B cell (primary cell): ENCODE measurements at regions not wholly inside any gene's neighbourhood (a gene's known extent, or its start where the extent isn't known, plus 50 kb on each side); places are given as distances from the start of the nearest gene placed in this dataset.

Source experiments
- ATAC-seq: fragments of 200-7000 bp; cut with Tn5 transposase; one replicate; pipeline ENCODE4 v1.10.0; 2021; ENCODE audit warnings: low read depth, mild to moderate bottlenecking, moderate number of reproducible peaks, moderate library complexity
- CTCF ChIA-PET: fragments of 350-600 bp; sonication (Branson Sonifier 250); formaldehyde crosslinking; loops from one replicate; lab custom pipeline; 2021; ENCODE audit warnings: antibody characterized with exemption, inconsistent platforms; lab: Charles Lee
- POLR2A ChIA-PET: fragments of 350-600 bp; sonication (Branson Sonifier 250); formaldehyde crosslinking; loops from one replicate; lab custom pipeline; 2021; ENCODE audit warnings: antibody characterized with exemption; lab: Charles Lee
- DNase-seq: peaks from one replicate; pipeline ENCODE4 v3.0.0; 2013
- H2AFZ ChIP-seq: 2 replicates; pipeline ENCODE4 v1.6.1; 2012; ENCODE audit warnings: mild to moderate bottlenecking, low read depth, low read length; ENCODE audit not compliant: insufficient read depth, poor library complexity, severe bottlenecking
- H3K27ac ChIP-seq, 2 donors: 1 replicate in 1 of 2; 2 replicates in 1 of 2; pipeline ENCODE4 v1.5.1; 2012 to 2013; ENCODE audit warnings: low read length in 2 of 2, mild to moderate bottlenecking in 2 of 2, moderate library complexity in 1 of 2
- H3K27me3 ChIP-seq, 4 experiments: fragments of 200-600 bp in 1 of 4; sonication (generic) in 1 of 4; replicated peaks in 1 of 4; 1 replicate in 2 of 4; 2 replicates in 2 of 4; pipeline versions ENCODE4 v1.6.1 to v1.7.0; 2013 to 2016; ENCODE audit warnings: low read length in 3 of 4, mild to moderate bottlenecking in 2 of 4, mixed read lengths in 1 of 4, moderate library complexity in 1 of 4; ENCODE audit not compliant: insufficient read depth in 4 of 4, control insufficient read depth in 3 of 4; ENCODE audit errors: control extremely low read depth in 1 of 4
- H3K36me3 ChIP-seq, 2 experiments: replicated peaks in 1 of 2; 1 replicate in 1 of 2; 2 replicates in 1 of 2; pipeline versions ENCODE4 v1.6.1 to v1.7.1; 2013; ENCODE audit warnings: low read length in 1 of 2; ENCODE audit not compliant: insufficient read depth in 2 of 2, control insufficient read depth in 1 of 2; ENCODE audit errors: control extremely low read depth in 1 of 2, extremely low read depth in 1 of 2
- H3K4me1 ChIP-seq, 2 donors: fragments of 200-600 bp in 1 of 2; sonication (generic) in 1 of 2; 1 replicate in 1 of 2; 2 replicates in 1 of 2; pipeline versions ENCODE4 v1.5.1 to v1.6.1; 2013 to 2017; ENCODE audit warnings: low read length in 2 of 2; ENCODE audit not compliant: control insufficient read depth in 2 of 2, insufficient read depth in 2 of 2
- H3K4me2 ChIP-seq: replicated peaks from 2 replicates; pipeline ENCODE3; 2012; ENCODE audit warnings: mild to moderate bottlenecking, low read depth, low read length; ENCODE audit not compliant: poor library complexity, severe bottlenecking
- H3K4me3 ChIP-seq, 5 experiments: fragments of 200-600 bp in 1 of 5; sonication (generic) in 1 of 5; 1 replicate in 3 of 5; 2 replicates in 2 of 5; pipeline versions ENCODE4 v1.5.1 to v1.7.0; 2011 to 2016; ENCODE audit warnings: low read length in 4 of 5, mild to moderate bottlenecking in 4 of 5, low read depth in 2 of 5, control low read depth in 1 of 5, moderate library complexity in 1 of 5; ENCODE audit not compliant: insufficient read depth in 1 of 5; ENCODE audit errors: control extremely low read depth in 1 of 5, extremely low read depth in 1 of 5
- H3K79me2 ChIP-seq: fragments of 200-600 bp; sonication (generic); one replicate; pipeline ENCODE4 v1.6.0; 2016; ENCODE audit warnings: low read length; ENCODE audit not compliant: control insufficient read depth, insufficient read depth
- H3K9ac ChIP-seq: fragments of 200-600 bp; sonication (generic); 2 replicates; pipeline ENCODE4 v1.6.1; 2017; ENCODE audit warnings: mild to moderate bottlenecking, low read length, moderate library complexity
- H3K9me3 ChIP-seq, 3 donors: one replicate each; pipeline versions ENCODE4 v1.6.1 to v1.7.1; 2013; ENCODE audit warnings: low read length in 2 of 3; ENCODE audit not compliant: control insufficient read depth in 2 of 3, insufficient read depth in 1 of 3; ENCODE audit errors: control extremely low read depth in 1 of 3
- H4K20me1 ChIP-seq: 2 replicates; pipeline ENCODE4 v1.6.0; 2012; ENCODE audit warnings: mild to moderate bottlenecking, low read length; ENCODE audit not compliant: insufficient read depth, control insufficient read depth, poor library complexity, severe bottlenecking
- H3K27ac Mint-ChIP-seq: one replicate; pipeline ENCODE4 v1.8.0; 2021; ENCODE audit warnings: mixed read lengths
- H3K27me3 Mint-ChIP-seq: one replicate; pipeline ENCODE4 v1.8.0; 2021; ENCODE audit warnings: mixed read lengths
- H3K4me1 Mint-ChIP-seq: one replicate; pipeline ENCODE4 v1.8.0; 2021; ENCODE audit warnings: mixed read lengths
- H3K4me3 Mint-ChIP-seq: one replicate; pipeline ENCODE4 v1.8.0; 2021; ENCODE audit warnings: mixed read lengths
- H3K9me3 Mint-ChIP-seq: one replicate; pipeline ENCODE4 v1.8.0; 2022; ENCODE audit warnings: mixed read lengths; ENCODE audit not compliant: insufficient read depth
- CTCF ChIP-seq: fragments of 200-600 bp; IDR thresholded peaks from one replicate; pipeline ENCODE4 v1.8.0; 2022; ENCODE audit warnings: antibody characterized with exemption, mild to moderate bottlenecking
- EZH2 ChIP-seq: IDR thresholded peaks from 2 replicates; pipeline ENCODE4 v1.6.1; 2012; ENCODE audit warnings: borderline replicate concordance, low read depth, mild to moderate bottlenecking, moderate library complexity, low read length; ENCODE audit not compliant: insufficient read depth, poor library complexity, severe bottlenecking
- WGBS: methylation state at CpG from one replicate; pipeline ENCODE4 v1.1.5; 2013; ENCODE audit warnings: missing lambda C conversion rate; ENCODE audit not compliant: insufficient coverage; 5-methylcytosine and 5-hydroxymethylcytosine counted together
- intact Hi-C: fragments of 100-400 bp; cut with micrococcal nuclease; formaldehyde crosslinking; loops from one replicate; pipeline ENCODE4 v1.10.0; 2022

DNA sequence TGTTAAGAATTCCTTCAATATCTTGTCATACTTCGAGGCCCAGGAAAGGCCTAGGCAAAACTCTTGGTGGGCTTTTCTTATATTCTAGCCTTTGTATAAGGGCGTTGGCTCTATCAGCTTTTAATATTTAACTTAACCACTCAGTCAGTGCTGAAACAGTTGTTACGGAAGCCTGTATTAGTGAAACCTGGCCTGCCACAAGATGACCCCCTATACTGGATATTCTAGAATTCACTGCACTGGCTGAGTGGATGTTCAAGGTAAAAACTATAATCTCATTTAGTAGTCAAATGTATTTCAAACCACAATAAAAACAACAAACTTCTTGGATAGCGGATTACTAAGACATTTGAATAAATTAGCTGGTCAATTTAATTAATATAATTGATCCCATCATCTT, 91.7 kb upstream of the HNMT start:
- no peaks in the 10 kb centered on the region for H3K9me3 Mint-ChIP-seq
- H3K4me3 Mint-ChIP-seq, result no peak overlapping the region
- CTCF ChIA-PET, result interaction anchor here (1.2 kb wide), 1 partner anchor 914 kb away, joined by 3 read pairs; no protein-coding TSS in a partner anchor
- H3K27ac ChIP-seq, result no peak overlapping the region
- H3K79me2 ChIP-seq, result no peaks in the 10 kb centered on the region
- no peak overlapping the region for H3K4me3 ChIP-seq
- H2AFZ ChIP-seq, result no peak overlapping the region
- H3K27ac Mint-ChIP-seq, result no peak overlapping the region
- H3K4me1 Mint-ChIP-seq, result no peaks in the 10 kb centered on the region
- H4K20me1 ChIP-seq, result no peaks in the 10 kb centered on the region
- DNase-seq (no peak), ATAC-seq (no peak)
- 90% methylated on average over 2 of the region's 4 CpGs for whole genome bisulfite sequencing
- peaks cover 18% of the 10 kb centered on the region for H3K27me3 Mint-ChIP-seq
- H3K36me3 ChIP-seq, result no peaks in the 10 kb centered on the region
- H3K9me3 ChIP-seq, result no peaks in the 10 kb centered on the region
- H3K9ac ChIP-seq, result no peak overlapping the region
- H3K27me3 ChIP-seq, result no peaks in the 10 kb centered on the region
- POLR2A ChIA-PET, result no interaction called here
- TF ChIP-seq CTCF (no peak), EZH2 (no peak)
- H3K4me2 ChIP-seq, result no peak overlapping the region
- intact Hi-C loops, result no loop called here
- H3K4me1 ChIP-seq, result no peaks in the 10 kb centered on the region

GRCh38 chr2:137873536-137874244, 90.6 kb upstream of the HNMT start:
- ChIA-PET POLR2A (no interaction called here), CTCF (no interaction called here)
- ATAC-seq (no peak), DNase-seq (no peak)
- Histone ChIP-seq H3K4me2 (no peak overlapping the region), H3K27me3 (no peaks in the 10 kb centered on the region), H3K27ac (no peak overlapping the region), H2AFZ (no peak overlapping the region), H3K9ac (no peak overlapping the region), H3K4me3 (no peak overlapping the region), H3K79me2 (no peaks in the 10 kb centered on the region), H3K36me3 (no peaks in the 10 kb centered on the region), H3K4me1 (no peaks in the 10 kb centered on the region), H4K20me1 (no peaks in the 10 kb centered on the region), H3K9me3 (no peaks in the 10 kb centered on the region)
- no CpG with 5 or more reads among the region's 5 CpGs for WGBS
- Mint-ChIP-seq H3K4me3 (no peak overlapping the region), H3K4me1 (no peaks in the 10 kb centered on the region), H3K27ac (no peak overlapping the region), H3K27me3 (peaks cover 18% of the 10 kb centered on the region), H3K9me3 (no peaks in the 10 kb centered on the region)
- TF ChIP-seq EZH2 (no peak), CTCF (no peak)
- intact Hi-C loops, result no loop called here
